ENCODE measurements at regions not wholly inside any gene's neighbourhood (a gene's known extent, or its start where the extent isn't known, plus 50 kb on each side); places are given as distances from the start of the nearest gene placed in this dataset.
A peak's percentile ranks its signal among the peaks of the same experiment; 100 is the strongest.

DNA sequence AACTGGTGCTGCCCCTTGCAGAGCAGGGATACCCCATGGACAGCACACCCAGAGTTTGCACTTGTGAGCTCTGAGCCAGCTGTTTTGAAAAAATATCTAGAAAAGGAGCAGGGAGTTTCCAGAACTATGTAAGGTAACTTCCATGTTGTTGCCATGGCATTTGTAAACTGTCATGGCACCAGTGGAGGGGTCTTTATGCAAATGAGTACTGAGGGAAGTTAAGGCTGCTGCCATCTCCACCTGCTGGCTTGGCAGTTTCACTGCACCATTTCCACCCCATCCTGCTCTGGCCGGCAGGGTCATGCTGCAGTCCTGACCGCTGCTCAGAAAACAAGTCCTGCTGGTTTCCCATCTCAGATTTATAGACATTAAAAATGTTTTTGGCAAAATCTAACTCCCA, 52.3 kb upstream of the SNTG2 start:
- Mint-ChIP-seq H3K27me3 (ENCODE audit: insufficient read depth) (no peaks in the 10 kb centered on the region), H3K27ac (no peak overlapping the region), H3K4me1 (peaks cover 3% of the 10 kb centered on the region), H3K4me3 (no peak overlapping the region), H3K9me3 (peaks cover 48% of the 10 kb centered on the region), H3K36me3 (ENCODE audit: low read depth) (no peaks in the 10 kb centered on the region)
- 52 to 82% methylated on average over 2 of the region's 2 CpGs for WGBS, 2 experiments (ENCODE audit: insufficient coverage in 1 of 2, insufficient read length in 1 of 2)
- no peak overlapping the region for H3K4me3 ChIP-seq (ENCODE audit: low read length)
- H3K36me3 ChIP-seq (ENCODE audit: control insufficient read depth, insufficient read depth, low read length): no peaks in the 10 kb centered on the region
- no peak overlapping the region for H3K9ac ChIP-seq (ENCODE audit: extremely low read depth, low read length, poor library complexity, severe bottlenecking)
- DNase-seq: peak; percentile 83
- TF ChIP-seq, protein P1, sequence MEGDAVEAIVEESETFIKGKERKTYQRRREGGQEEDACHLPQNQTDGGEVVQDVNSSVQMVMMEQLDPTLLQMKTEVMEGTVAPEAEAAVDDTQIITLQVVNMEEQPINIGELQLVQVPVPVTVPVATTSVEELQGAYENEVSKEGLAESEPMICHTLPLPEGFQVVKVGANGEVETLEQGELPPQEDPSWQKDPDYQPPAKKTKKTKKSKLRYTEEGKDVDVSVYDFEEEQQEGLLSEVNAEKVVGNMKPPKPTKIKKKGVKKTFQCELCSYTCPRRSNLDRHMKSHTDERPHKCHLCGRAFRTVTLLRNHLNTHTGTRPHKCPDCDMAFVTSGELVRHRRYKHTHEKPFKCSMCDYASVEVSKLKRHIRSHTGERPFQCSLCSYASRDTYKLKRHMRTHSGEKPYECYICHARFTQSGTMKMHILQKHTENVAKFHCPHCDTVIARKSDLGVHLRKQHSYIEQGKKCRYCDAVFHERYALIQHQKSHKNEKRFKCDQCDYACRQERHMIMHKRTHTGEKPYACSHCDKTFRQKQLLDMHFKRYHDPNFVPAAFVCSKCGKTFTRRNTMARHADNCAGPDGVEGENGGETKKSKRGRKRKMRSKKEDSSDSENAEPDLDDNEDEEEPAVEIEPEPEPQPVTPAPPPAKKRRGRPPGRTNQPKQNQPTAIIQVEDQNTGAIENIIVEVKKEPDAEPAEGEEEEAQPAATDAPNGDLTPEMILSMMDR (conservative IDR thresholded peaks at IDR 0.05): peak; percentile 74
- H3K27ac ChIP-seq (ENCODE audit: low read depth, low read length): no peak overlapping the region
- H3K9me3 ChIP-seq (ENCODE audit: control insufficient read depth, low read length): peaks cover 13% of the 10 kb centered on the region
- no peaks in the 10 kb centered on the region for H3K4me1 ChIP-seq (ENCODE audit: control insufficient read depth, insufficient read depth, low read length)
- H3K27me3 ChIP-seq (ENCODE audit: control insufficient read depth, insufficient read depth, low read length, poor library complexity, severe bottlenecking): no peaks in the 10 kb centered on the region

- peaks cover 6% of the 10 kb centered on the region for H3K9me3 ChIP-seq (ENCODE audit: control insufficient read depth, low read length)
- Mint-ChIP-seq H3K4me3 (no peak overlapping the region), H3K9me3 (peaks cover 42% of the 10 kb centered on the region), H3K36me3 (ENCODE audit: low read depth) (no peaks in the 10 kb centered on the region), H3K27ac (no peak overlapping the region), H3K4me1 (no peaks in the 10 kb centered on the region), H3K27me3 (ENCODE audit: insufficient read depth) (no peaks in the 10 kb centered on the region)
- no peaks in the 10 kb centered on the region for H3K27me3 ChIP-seq (ENCODE audit: control insufficient read depth, insufficient read depth, low read length, poor library complexity, severe bottlenecking)
- no peaks in the 10 kb centered on the region for H3K36me3 ChIP-seq (ENCODE audit: control insufficient read depth, insufficient read depth, low read length)
- 80 to 82% methylated on average over 1 to 2 of the region's 2 CpGs for WGBS, 2 experiments (ENCODE audit: insufficient coverage in 1 of 2, insufficient read length in 1 of 2)
- no peak overlapping the region for H3K9ac ChIP-seq (ENCODE audit: extremely low read depth, low read length, poor library complexity, severe bottlenecking)
- TF ChIP-seq, protein P1 (conservative IDR thresholded peaks at IDR 0.05): no peak
- DNase-seq: peak; percentile 20
- H3K4me3 ChIP-seq (ENCODE audit: low read length): no peak overlapping the region
- H3K27ac ChIP-seq (ENCODE audit: low read depth, low read length): no peak overlapping the region
- H3K4me1 ChIP-seq (ENCODE audit: control insufficient read depth, insufficient read depth, low read length): no peaks in the 10 kb centered on the region
Measured at GRCh38 chr2:897091-897490, 53.6 kb upstream of the SNTG2 start.

DNA sequence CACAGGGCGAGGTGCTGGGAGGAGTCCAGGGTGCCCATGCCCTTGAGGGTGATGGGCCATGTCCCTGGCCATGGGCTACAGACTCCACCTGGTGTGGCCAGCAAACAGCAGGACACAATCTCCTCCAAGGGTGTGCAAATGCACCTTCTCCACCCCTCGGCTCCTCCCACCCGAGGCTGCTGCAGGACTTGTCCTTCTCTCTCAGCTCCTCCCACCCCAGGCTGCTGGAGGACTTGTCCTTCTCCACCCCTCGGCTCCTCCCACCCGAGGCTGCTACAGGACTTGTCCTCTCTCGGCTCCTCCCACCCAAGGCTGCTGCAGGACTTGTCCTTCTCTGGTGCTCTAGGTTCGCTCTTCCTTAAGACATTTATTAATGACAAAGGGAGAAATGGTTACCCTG, 57.3 kb upstream of the SNTG2 start:
- peak; percentile 94 for DNase-seq
- peaks cover 2% of the 10 kb centered on the region for H3K4me1 Mint-ChIP-seq
- H3K27me3 ChIP-seq (ENCODE audit: control insufficient read depth, insufficient read depth, low read length, poor library complexity, severe bottlenecking): no peaks in the 10 kb centered on the region
- 56 to 84% methylated on average over 5 to 7 of the region's 7 CpGs for WGBS, 2 experiments (ENCODE audit: insufficient coverage in 1 of 2, insufficient read length in 1 of 2)
- peaks cover 31% of the 10 kb centered on the region for H3K9me3 Mint-ChIP-seq
- no peak overlapping the region for H3K27ac Mint-ChIP-seq
- H3K9ac ChIP-seq (ENCODE audit: extremely low read depth, low read length, poor library complexity, severe bottlenecking): no peak overlapping the region
- no peaks in the 10 kb centered on the region for H3K36me3 Mint-ChIP-seq (ENCODE audit: low read depth)
- no peak overlapping the region for H3K4me3 Mint-ChIP-seq
- H3K36me3 ChIP-seq (ENCODE audit: control insufficient read depth, insufficient read depth, low read length): no peaks in the 10 kb centered on the region
- H3K27ac ChIP-seq (ENCODE audit: low read depth, low read length): no peak overlapping the region
- TF ChIP-seq, protein P1 (conservative IDR thresholded peaks at IDR 0.05): no peak
- H3K9me3 ChIP-seq (ENCODE audit: control insufficient read depth, low read length): no peaks in the 10 kb centered on the region
- no peaks in the 10 kb centered on the region for H3K27me3 Mint-ChIP-seq (ENCODE audit: insufficient read depth)
- no peaks in the 10 kb centered on the region for H3K4me1 ChIP-seq (ENCODE audit: control insufficient read depth, insufficient read depth, low read length)
- no peak overlapping the region for H3K4me3 ChIP-seq (ENCODE audit: low read length)

All from endodermal cell (in vitro differentiated cells).